Hepatocyte (in vitro differentiated cells): ENCODE measurements at regions not wholly inside any gene's neighbourhood (a gene's known extent, or its start where the extent isn't known, plus 50 kb on each side); places are given as distances from the start of the nearest gene placed in this dataset.

Experiments used
- DNase-seq: peaks from one replicate; pipeline ENCODE4 v3.0.0-alpha.2; 2016; ENCODE audit warnings: low spot score
- H2AFZ ChIP-seq: fragments of 200-600 bp; sonication (generic); 2 replicates; pipeline ENCODE4 v1.6.0; 2016; ENCODE audit warnings: antibody characterized with exemption, mild to moderate bottlenecking
- H3K27ac ChIP-seq: fragments of 200-600 bp; sonication (generic); 2 replicates; pipeline ENCODE4 v1.5.1; 2016; ENCODE audit warnings: mild to moderate bottlenecking
- H3K27me3 ChIP-seq: fragments of 200-600 bp; sonication (generic); 2 replicates; pipeline ENCODE4 v1.6.1; 2016
- H3K36me3 ChIP-seq: fragments of 200-600 bp; sonication (generic); replicated peaks from 2 replicates; pipeline ENCODE4 v1.5.1; 2016; ENCODE audit warnings: low read depth; ENCODE audit not compliant: insufficient read depth
- H3K4me1 ChIP-seq: fragments of 200-600 bp; sonication (generic); 2 replicates; pipeline ENCODE4 v1.5.1; 2016; ENCODE audit warnings: mild to moderate bottlenecking, moderate library complexity; ENCODE audit not compliant: insufficient read depth
- H3K4me2 ChIP-seq: fragments of 200-600 bp; sonication (generic); 2 replicates; pipeline ENCODE4 v1.6.0; 2016
- H3K4me3 ChIP-seq: fragments of 200-600 bp; sonication (generic); 2 replicates; pipeline ENCODE4 v1.5.1; 2016; ENCODE audit warnings: mild to moderate bottlenecking
- H3K79me2 ChIP-seq: fragments of 200-600 bp; sonication (generic); 2 replicates; pipeline ENCODE4 v1.6.0; 2017; ENCODE audit warnings: mild to moderate bottlenecking
- H3K9me2 ChIP-seq: fragments of 200-600 bp; sonication (generic); replicated peaks from 2 replicates; pipeline ENCODE4 v1.6.0; 2017; ENCODE audit warnings: mild to moderate bottlenecking; ENCODE audit not compliant: insufficient read depth
- H3K9me3 ChIP-seq: fragments of 200-600 bp; sonication (generic); 2 replicates; pipeline ENCODE4 v1.5.1; 2016; ENCODE audit warnings: low read depth, mild to moderate bottlenecking
- H4K20me1 ChIP-seq: fragments of 200-600 bp; sonication (generic); 2 replicates; pipeline ENCODE4 v1.6.0; 2016; ENCODE audit warnings: mild to moderate bottlenecking; ENCODE audit not compliant: insufficient read depth, poor library complexity, severe bottlenecking
- EZH2 ChIP-seq: fragments of 200-600 bp; sonication (generic); IDR thresholded peaks from 2 replicates; pipeline ENCODE4 v1.6.1; 2016; ENCODE audit warnings: antibody characterized with exemption, mild to moderate bottlenecking, borderline replicate concordance
- EZH2phosphoT487 ChIP-seq: fragments of 200-600 bp; sonication (generic); IDR thresholded peaks from one replicate; pipeline ENCODE4 v1.6.1; 2018; ENCODE audit warnings: antibody characterized with exemption, mild to moderate bottlenecking, low read depth, moderate library complexity; ENCODE audit not compliant: unreplicated experiment, severe bottlenecking
- WGBS: methylation state at CpG from one replicate; pipeline ENCODE4 v1.1.6; 2016; ENCODE audit warnings: low lambda C conversion rate; ENCODE audit errors: missing lambda C conversion rate; 5-methylcytosine and 5-hydroxymethylcytosine counted together
- TF ChIP-seq, protein P1 (sequence below): fragments of 200-600 bp; sonication (generic); IDR thresholded peaks from 2 replicates; pipeline ENCODE4 v1.5.1; 2016; ENCODE audit warnings: antibody characterized with exemption, mild to moderate bottlenecking; ENCODE audit not compliant: poor library complexity

GRCh38 chr1:234963180-234963903 lies 165.3 kb downstream of the TOMM20 start:
- no peak for TF ChIP-seq EZH2
- H3K9me2 ChIP-seq: no peaks in the 10 kb centered on the region
- peak overlapping the region; percentile 6 for H2AFZ ChIP-seq
- no peaks in the 10 kb centered on the region for H3K79me2 ChIP-seq
- no peaks in the 10 kb centered on the region for H4K20me1 ChIP-seq
- H3K4me3 ChIP-seq: no peak overlapping the region
- peak overlapping the region; percentile 65 for H3K4me2 ChIP-seq
- no peaks in the 10 kb centered on the region for H3K9me3 ChIP-seq
- H3K36me3 ChIP-seq: no peaks in the 10 kb centered on the region
- H3K27ac ChIP-seq: peak overlapping the region; percentile 96
- WGBS: 21% methylated on average over 15 of the region's 15 CpGs
- H3K27me3 ChIP-seq: no peaks in the 10 kb centered on the region
- peaks cover 45% of the 10 kb centered on the region for H3K4me1 ChIP-seq
- DNase-seq: peak; percentile 73

- H3K9me3 ChIP-seq: no peaks in the 10 kb centered on the region
- peaks cover 54% of the 10 kb centered on the region for H3K4me1 ChIP-seq
- no peaks in the 10 kb centered on the region for H3K79me2 ChIP-seq
- peak overlapping the region; percentile 96 for H3K27ac ChIP-seq
- no peak overlapping the region for H3K4me3 ChIP-seq
- 45% methylated on average over 9 of the region's 9 CpGs for WGBS
- H3K36me3 ChIP-seq: no peaks in the 10 kb centered on the region
- H3K9me2 ChIP-seq: no peaks in the 10 kb centered on the region
- H3K27me3 ChIP-seq: no peaks in the 10 kb centered on the region
- peak; percentile 64 for DNase-seq
- no peaks in the 10 kb centered on the region for H4K20me1 ChIP-seq
- peak overlapping the region; percentile 65 for H3K4me2 ChIP-seq
- no peak overlapping the region for H2AFZ ChIP-seq
- TF ChIP-seq, protein P1, sequence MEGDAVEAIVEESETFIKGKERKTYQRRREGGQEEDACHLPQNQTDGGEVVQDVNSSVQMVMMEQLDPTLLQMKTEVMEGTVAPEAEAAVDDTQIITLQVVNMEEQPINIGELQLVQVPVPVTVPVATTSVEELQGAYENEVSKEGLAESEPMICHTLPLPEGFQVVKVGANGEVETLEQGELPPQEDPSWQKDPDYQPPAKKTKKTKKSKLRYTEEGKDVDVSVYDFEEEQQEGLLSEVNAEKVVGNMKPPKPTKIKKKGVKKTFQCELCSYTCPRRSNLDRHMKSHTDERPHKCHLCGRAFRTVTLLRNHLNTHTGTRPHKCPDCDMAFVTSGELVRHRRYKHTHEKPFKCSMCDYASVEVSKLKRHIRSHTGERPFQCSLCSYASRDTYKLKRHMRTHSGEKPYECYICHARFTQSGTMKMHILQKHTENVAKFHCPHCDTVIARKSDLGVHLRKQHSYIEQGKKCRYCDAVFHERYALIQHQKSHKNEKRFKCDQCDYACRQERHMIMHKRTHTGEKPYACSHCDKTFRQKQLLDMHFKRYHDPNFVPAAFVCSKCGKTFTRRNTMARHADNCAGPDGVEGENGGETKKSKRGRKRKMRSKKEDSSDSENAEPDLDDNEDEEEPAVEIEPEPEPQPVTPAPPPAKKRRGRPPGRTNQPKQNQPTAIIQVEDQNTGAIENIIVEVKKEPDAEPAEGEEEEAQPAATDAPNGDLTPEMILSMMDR: no peak
- TF ChIP-seq EZH2phosphoT487 (no peak), EZH2 (no peak)
These were observed 166.2 kb downstream of the TOMM20 start for GRCh38 chr1:234962340-234962989.

GRCh38 chr1:234961456-234962339 lies 166.9 kb downstream of the TOMM20 start:
- no peaks in the 10 kb centered on the region for H3K36me3 ChIP-seq
- H3K4me1 ChIP-seq: peaks cover 60% of the 10 kb centered on the region
- no peaks in the 10 kb centered on the region for H4K20me1 ChIP-seq
- H3K4me2 ChIP-seq: peak overlapping the region; percentile 65
- H3K9me2 ChIP-seq: no peaks in the 10 kb centered on the region
- no peaks in the 10 kb centered on the region for H3K9me3 ChIP-seq
- H3K79me2 ChIP-seq: no peaks in the 10 kb centered on the region
- no peak overlapping the region for H2AFZ ChIP-seq
- no peak overlapping the region for H3K4me3 ChIP-seq
- DNase-seq: no peak
- H3K27ac ChIP-seq: peak overlapping the region; percentile 96
- no peak for TF ChIP-seq EZH2
- no peak for TF ChIP-seq EZH2phosphoT487
- TF ChIP-seq, protein P1: no peak
- no peaks in the 10 kb centered on the region for H3K27me3 ChIP-seq
- WGBS: 71% methylated on average over 9 of the region's 9 CpGs
